Esophagus muscularis mucosa (tissue), 4 donors: ENCODE measurements at regions not wholly inside any gene's neighbourhood (a gene's known extent, or its start where the extent isn't known, plus 50 kb on each side); places are given as distances from the start of the nearest gene placed in this dataset.

ENCODE experiments used
- EP300 ChIP-seq: sonication (generic); formaldehyde crosslinking; IDR thresholded peaks from one replicate; pipeline ENCODE4 v1.6.1; 2017; ENCODE audit warnings: antibody characterized with exemption
- POLR2A ChIP-seq: fragments of 450-650 bp; IDR thresholded peaks from one replicate; pipeline ENCODE4 v1.6.1; 2017; ENCODE audit warnings: antibody characterized with exemption, moderate library complexity, mild to moderate bottlenecking, low read depth
- POLR2AphosphoS5 ChIP-seq, 2 donors: sonication (generic); formaldehyde crosslinking; IDR thresholded peaks; one replicate each; pipeline ENCODE4 v1.6.1; 2017; ENCODE audit warnings: antibody characterized with exemption in 2 of 2
- TF ChIP-seq, protein P1 (sequence below), 3 experiments: fragments of 200-600 bp in 2 of 3; fragments of 450-650 bp in 1 of 3; sonication (generic) in 2 of 3; IDR thresholded peaks; one replicate each; pipeline ENCODE4 v1.5.1; 2017 to 2019; ENCODE audit warnings: antibody characterized with exemption in 3 of 3, mild to moderate bottlenecking in 2 of 3, moderate library complexity in 1 of 3

DNA sequence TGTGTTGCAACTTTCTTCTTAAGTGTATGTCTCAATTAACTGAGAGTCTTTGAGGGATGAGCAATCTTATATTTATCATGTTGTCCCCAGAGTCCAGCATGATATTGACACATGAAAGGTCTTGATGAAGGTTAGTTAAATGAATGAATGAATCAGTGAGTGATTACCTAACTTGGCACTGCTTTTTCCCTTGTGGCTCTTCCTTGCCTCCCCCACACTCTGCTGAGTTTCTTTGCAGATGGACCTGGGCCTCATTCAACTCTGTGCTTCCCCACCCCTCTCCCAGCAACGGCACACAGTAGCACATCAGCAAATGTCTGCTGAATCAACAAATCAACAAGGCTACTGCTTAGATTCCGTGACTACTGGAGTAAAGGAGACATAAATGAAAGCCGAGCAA is 235.1 kb upstream of the CXCL12 start:
- TF ChIP-seq, protein P1, sequence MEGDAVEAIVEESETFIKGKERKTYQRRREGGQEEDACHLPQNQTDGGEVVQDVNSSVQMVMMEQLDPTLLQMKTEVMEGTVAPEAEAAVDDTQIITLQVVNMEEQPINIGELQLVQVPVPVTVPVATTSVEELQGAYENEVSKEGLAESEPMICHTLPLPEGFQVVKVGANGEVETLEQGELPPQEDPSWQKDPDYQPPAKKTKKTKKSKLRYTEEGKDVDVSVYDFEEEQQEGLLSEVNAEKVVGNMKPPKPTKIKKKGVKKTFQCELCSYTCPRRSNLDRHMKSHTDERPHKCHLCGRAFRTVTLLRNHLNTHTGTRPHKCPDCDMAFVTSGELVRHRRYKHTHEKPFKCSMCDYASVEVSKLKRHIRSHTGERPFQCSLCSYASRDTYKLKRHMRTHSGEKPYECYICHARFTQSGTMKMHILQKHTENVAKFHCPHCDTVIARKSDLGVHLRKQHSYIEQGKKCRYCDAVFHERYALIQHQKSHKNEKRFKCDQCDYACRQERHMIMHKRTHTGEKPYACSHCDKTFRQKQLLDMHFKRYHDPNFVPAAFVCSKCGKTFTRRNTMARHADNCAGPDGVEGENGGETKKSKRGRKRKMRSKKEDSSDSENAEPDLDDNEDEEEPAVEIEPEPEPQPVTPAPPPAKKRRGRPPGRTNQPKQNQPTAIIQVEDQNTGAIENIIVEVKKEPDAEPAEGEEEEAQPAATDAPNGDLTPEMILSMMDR (IDR thresholded peaks at IDR 0.05): no peak
- TF ChIP-seq POLR2A: no peak
- no peak for TF ChIP-seq EP300
- TF ChIP-seq POLR2AphosphoS5 (IDR thresholded peaks at IDR 0.05): no peak
